ENCODE measurements at regions not wholly inside any gene's neighbourhood (a gene's known extent, or its start where the extent isn't known, plus 50 kb on each side); places are given as distances from the start of the nearest gene placed in this dataset.
"Not testable (repeated sequence)": the region's sequence is repeated elsewhere in the genome, so short reads cannot be mapped to it uniquely, and the experiment has no call there.

GRCh38 chr4:171433674-171434073, 379.5 kb upstream of the GALNTL6 start:
- no peak for ATAC-seq
- no peak for DNase-seq
- intact Hi-C loops (cut with DNase I, micrococcal nuclease): no loop called here

GRCh38 chr4:171432536-171432935, 380.7 kb upstream of the GALNTL6 start:
- ATAC-seq: no peak
- no peak for DNase-seq
- intact Hi-C loops (cut with DNase I, micrococcal nuclease): no loop called here

- DNase-seq (no peak), ATAC-seq (no peak)
- intact Hi-C loops (cut with DNase I, micrococcal nuclease): no loop called here
Measured at GRCh38 chr4:171430495-171430894, 382.7 kb upstream of the GALNTL6 start.

GRCh38 chr4:171397175-171397574, 416.0 kb upstream of the GALNTL6 start:
- DNase-seq (no peak), ATAC-seq (no peak)
- intact Hi-C loops (cut with DNase I, micrococcal nuclease): no loop called here

GRCh38 chr4:171390626-171391025, 422.6 kb upstream of the GALNTL6 start:
- DNase-seq (no peak), ATAC-seq (no peak)
- intact Hi-C loops (cut with DNase I, micrococcal nuclease): no loop called here

- intact Hi-C loops (cut with DNase I, micrococcal nuclease): no loop called here
- DNase-seq (no peak), ATAC-seq (no peak)
Measured at GRCh38 chr4:171378323-171378722, 434.9 kb upstream of the GALNTL6 start.

GRCh38 chr4:171376724-171377123, 436.5 kb upstream of the GALNTL6 start:
- no peak for ATAC-seq
- intact Hi-C loops (cut with DNase I, micrococcal nuclease): no loop called here
- no peak for DNase-seq

GRCh38 chr4:171353535-171353934, 459.7 kb upstream of the GALNTL6 start:
- ATAC-seq: no peak
- no peak for DNase-seq
- intact Hi-C loops (cut with DNase I, micrococcal nuclease): no loop called here

- intact Hi-C loops (cut with DNase I, micrococcal nuclease): no loop called here
- no peak for DNase-seq
Measured at GRCh38 chr4:171348090-171348489, 465.1 kb upstream of the GALNTL6 start.

GRCh38 chr4:171342646-171343045, 470.6 kb upstream of the GALNTL6 start:
- ATAC-seq (no peak), DNase-seq (no peak)
- intact Hi-C loops (cut with DNase I, micrococcal nuclease): no loop called here

More at GRCh38 chr4:171348090-171348489, 465.1 kb upstream of the GALNTL6 start:
- no peak for ATAC-seq

GRCh38 chr4:171340258-171340657, 472.9 kb upstream of the GALNTL6 start:
- intact Hi-C loops (cut with DNase I, micrococcal nuclease): no loop called here
- DNase-seq (no peak), ATAC-seq (no peak)

GRCh38 chr4:171334549-171334948, 478.7 kb upstream of the GALNTL6 start:
- no peak for DNase-seq
- ATAC-seq: no peak
- intact Hi-C loops (cut with DNase I, micrococcal nuclease): no loop called here

GRCh38 chr4:171308661-171309060, 504.5 kb upstream of the GALNTL6 start:
- ATAC-seq: no peak
- intact Hi-C loops (cut with DNase I, micrococcal nuclease): no loop called here
- no peak for DNase-seq

GRCh38 chr4:171298048-171298718, 515.0 kb upstream of the GALNTL6 start:
- intact Hi-C loops (cut with DNase I, micrococcal nuclease); DNase-seq; ATAC-seq: not testable (repeated sequence)

- no peak for ATAC-seq
- DNase-seq: no peak
- intact Hi-C loops (cut with DNase I, micrococcal nuclease): no loop called here
Measured at GRCh38 chr4:171288816-171289432, 524.3 kb upstream of the GALNTL6 start.

- DNase-seq (no peak), ATAC-seq (no peak)
- intact Hi-C loops (cut with DNase I, micrococcal nuclease): no loop called here
Measured at GRCh38 chr4:171281359-171281758, 531.8 kb upstream of the GALNTL6 start.

GRCh38 chr4:171279131-171279530, 534.1 kb upstream of the GALNTL6 start:
- no peak for ATAC-seq
- no peak for DNase-seq
- intact Hi-C loops (cut with DNase I, micrococcal nuclease): no loop called here

GRCh38 chr4:171266671-171267070, 546.5 kb upstream of the GALNTL6 start:
- intact Hi-C loops (cut with DNase I, micrococcal nuclease): no loop called here
- no peak for DNase-seq
- no peak for ATAC-seq

GRCh38 chr4:171265190-171265818, 547.9 kb upstream of the GALNTL6 start:
- DNase-seq (no peak), ATAC-seq (no peak)
- intact Hi-C loops (cut with DNase I, micrococcal nuclease): no loop called here

GRCh38 chr4:171256223-171256622, 557.0 kb upstream of the GALNTL6 start:
- intact Hi-C loops (cut with DNase I, micrococcal nuclease): no loop called here
- DNase-seq (no peak), ATAC-seq (no peak)
